ENCODE measurements at regions not wholly inside any gene's neighbourhood (a gene's known extent, or its start where the extent isn't known, plus 50 kb on each side); places are given as distances from the start of the nearest gene placed in this dataset.
"Not testable (repeated sequence)": the region's sequence is repeated elsewhere in the genome, so short reads cannot be mapped to it uniquely, and the experiment has no call there.

GRCh38 chr6:23533944-23534343, 592.1 kb upstream of the NRSN1 start:
- DNase-seq, result no peak

GRCh38 chr6:23534351-23534750, 591.7 kb upstream of the NRSN1 start:
- no peak for DNase-seq

- no peak for DNase-seq
Observed at GRCh38 chr6:23535101-23535500, 590.9 kb upstream of the NRSN1 start.

- no peak for DNase-seq
Observed at GRCh38 chr6:23537828-23538227, 588.2 kb upstream of the NRSN1 start.

GRCh38 chr6:23547851-23548250, 578.2 kb upstream of the NRSN1 start:
- DNase-seq, result no peak

GRCh38 chr6:23554953-23555352, 571.1 kb upstream of the NRSN1 start:
- not testable (repeated sequence) for DNase-seq

- no peak for DNase-seq
Observed at GRCh38 chr6:23559587-23560343, 566.2 kb upstream of the NRSN1 start.

GRCh38 chr6:23561732-23562131, 564.3 kb upstream of the NRSN1 start:
- no peak for DNase-seq

- no peak for DNase-seq
Observed at GRCh38 chr6:23562554-23562953, 563.5 kb upstream of the NRSN1 start.

GRCh38 chr6:23563323-23563722, 562.7 kb upstream of the NRSN1 start:
- DNase-seq, result no peak

- no peak for DNase-seq
Observed at GRCh38 chr6:23566418-23566817, 559.6 kb upstream of the NRSN1 start.

GRCh38 chr6:23568292-23568691, 557.7 kb upstream of the NRSN1 start:
- no peak for DNase-seq

- no peak for DNase-seq
Observed at GRCh38 chr6:23584134-23584763, 541.8 kb upstream of the NRSN1 start.

- no peak for DNase-seq
Observed at GRCh38 chr6:23587582-23587981, 538.4 kb upstream of the NRSN1 start.

GRCh38 chr6:23589811-23590210, 536.2 kb upstream of the NRSN1 start:
- DNase-seq, result no peak

GRCh38 chr6:23590498-23591126, 535.4 kb upstream of the NRSN1 start:
- no peak for DNase-seq

GRCh38 chr6:23591761-23592160, 534.3 kb upstream of the NRSN1 start:
- no peak for DNase-seq

- no peak for DNase-seq
Observed at GRCh38 chr6:23600118-23600517, 525.9 kb upstream of the NRSN1 start.

GRCh38 chr6:23601811-23602345, 524.1 kb upstream of the NRSN1 start:
- no peak for DNase-seq

- DNase-seq, result no peak
Observed at GRCh38 chr6:23608931-23609435, 517.0 kb upstream of the NRSN1 start.

GRCh38 chr6:23611776-23612381, 514.1 kb upstream of the NRSN1 start:
- no peak for DNase-seq

- no peak for DNase-seq
Observed at GRCh38 chr6:23618366-23618765, 507.6 kb upstream of the NRSN1 start.

GRCh38 chr6:23620911-23621401, 505.1 kb upstream of the NRSN1 start:
- DNase-seq, result no peak
